ENCODE measurements at regions not wholly inside any gene's neighbourhood (a gene's known extent, or its start where the extent isn't known, plus 50 kb on each side); places are given as distances from the start of the nearest gene placed in this dataset.
"Not testable (repeated sequence)": the region's sequence is repeated elsewhere in the genome, so short reads cannot be mapped to it uniquely, and the experiment has no call there.

GRCh38 chr5:21063146-21063545 lies 1075.1 kb upstream of the CDH18 start:
- Mint-ChIP-seq H3K27ac (no peak overlapping the region), H3K9me3 (peaks cover 5 to 80% (median 56%) of the 10 kb centered on the region in 6 donors), H3K27me3 (ENCODE audit: low read depth in 3 of 3) (peaks cover 0 to 4% (median 3%) of the 10 kb centered on the region in 3 donors), H3K4me1 (no peaks in the 10 kb centered on the region), H3K36me3 (peaks cover 0 to 6% (median 4%) of the 10 kb centered on the region in 3 donors), H3K4me3 (no peak overlapping the region)
- DNase-seq, result no peak

- H3K9me3 Mint-ChIP-seq, result peaks cover 0 to 59% (median 40%) of the 10 kb centered on the region in 6 donors
- H3K4me3 Mint-ChIP-seq, result no peak overlapping the region
- no peak overlapping the region for H3K27ac Mint-ChIP-seq
- H3K36me3 Mint-ChIP-seq, result peaks cover 0 to 6% (median 0%) of the 10 kb centered on the region in 3 donors
- H3K27me3 Mint-ChIP-seq (ENCODE audit: low read depth in 3 of 3), result peaks cover 0 to 2% (median 0%) of the 10 kb centered on the region in 3 donors
- no peaks in the 10 kb centered on the region for H3K4me1 Mint-ChIP-seq
- DNase-seq, result no peak
Observed at GRCh38 chr5:21058289-21058688, 1070.3 kb upstream of the CDH18 start.

- H3K27ac Mint-ChIP-seq, result no peak overlapping the region
- no peak overlapping the region for H3K4me3 Mint-ChIP-seq
- DNase-seq, result no peak
- H3K27me3 Mint-ChIP-seq (ENCODE audit: low read depth in 3 of 3), result no peaks in the 10 kb centered on the region
- H3K36me3 Mint-ChIP-seq, result no peaks in the 10 kb centered on the region
- no peaks in the 10 kb centered on the region for H3K4me1 Mint-ChIP-seq
- H3K9me3 Mint-ChIP-seq, result peaks cover 3 to 38% (median 31%) of the 10 kb centered on the region in 6 donors
Observed at GRCh38 chr5:21051945-21052344, 1063.9 kb upstream of the CDH18 start.

- H3K4me3 Mint-ChIP-seq, result no peak overlapping the region
- no peaks in the 10 kb centered on the region for H3K36me3 Mint-ChIP-seq
- no peak overlapping the region for H3K27ac Mint-ChIP-seq
- no peak for DNase-seq
- no peaks in the 10 kb centered on the region for H3K27me3 Mint-ChIP-seq (ENCODE audit: low read depth in 3 of 3)
- H3K4me1 Mint-ChIP-seq, result no peaks in the 10 kb centered on the region
- peaks cover 4 to 44% (median 36%) of the 10 kb centered on the region in 6 donors for H3K9me3 Mint-ChIP-seq
Observed at GRCh38 chr5:21049901-21050300, 1061.9 kb upstream of the CDH18 start.

- no peaks in the 10 kb centered on the region for H3K4me1 Mint-ChIP-seq
- peaks cover 0 to 4% (median 0%) of the 10 kb centered on the region in 3 donors for H3K27me3 Mint-ChIP-seq (ENCODE audit: low read depth in 3 of 3)
- no peaks in the 10 kb centered on the region for H3K36me3 Mint-ChIP-seq
- no peak overlapping the region for H3K4me3 Mint-ChIP-seq
- H3K9me3 Mint-ChIP-seq, result peaks cover 11 to 53% (median 35%) of the 10 kb centered on the region in 6 donors
- DNase-seq, result no peak
- H3K27ac Mint-ChIP-seq, result no peak overlapping the region
Observed at GRCh38 chr5:21030981-21031380, 1043.0 kb upstream of the CDH18 start.

GRCh38 chr5:21024966-21025365 lies 1037.0 kb upstream of the CDH18 start:
- Mint-ChIP-seq H3K27me3 (ENCODE audit: low read depth in 3 of 3) (peaks cover 0 to 4% (median 0%) of the 10 kb centered on the region in 3 donors), H3K27ac (no peak overlapping the region), H3K4me3 (no peak overlapping the region), H3K4me1 (no peaks in the 10 kb centered on the region), H3K9me3 (peaks cover 13 to 41% (median 34%) of the 10 kb centered on the region in 6 donors), H3K36me3 (no peaks in the 10 kb centered on the region)
- no peak for DNase-seq

GRCh38 chr5:21013237-21013636 lies 1025.2 kb upstream of the CDH18 start:
- H3K4me3 Mint-ChIP-seq, result no peak overlapping the region
- peaks cover 15 to 49% (median 27%) of the 10 kb centered on the region in 6 donors for H3K9me3 Mint-ChIP-seq
- no peaks in the 10 kb centered on the region for H3K27me3 Mint-ChIP-seq (ENCODE audit: low read depth in 3 of 3)
- H3K27ac Mint-ChIP-seq, result no peak overlapping the region
- peaks cover 0 to 4% (median 4%) of the 10 kb centered on the region in 3 donors for H3K36me3 Mint-ChIP-seq
- no peaks in the 10 kb centered on the region for H3K4me1 Mint-ChIP-seq
- no peak for DNase-seq

GRCh38 chr5:21007781-21008180 lies 1019.8 kb upstream of the CDH18 start:
- Mint-ChIP-seq H3K27ac (no peak overlapping the region), H3K27me3 (ENCODE audit: low read depth in 3 of 3) (no peaks in the 10 kb centered on the region), H3K4me3 (no peak overlapping the region), H3K4me1 (no peaks in the 10 kb centered on the region), H3K36me3 (no peaks in the 10 kb centered on the region), H3K9me3 (peaks cover 0 to 36% (median 16%) of the 10 kb centered on the region in 6 donors)
- DNase-seq, result no peak

- H3K36me3 Mint-ChIP-seq; H3K4me3 Mint-ChIP-seq; DNase-seq; H3K27me3 Mint-ChIP-seq (ENCODE audit: low read depth in 3 of 3); H3K4me1 Mint-ChIP-seq; H3K27ac Mint-ChIP-seq: not testable (repeated sequence)
- peaks cover 32 to 88% (median 50%) of the 10 kb centered on the region in 6 donors for H3K9me3 Mint-ChIP-seq
Observed at GRCh38 chr5:20988933-20989332, 1000.9 kb upstream of the CDH18 start.

GRCh38 chr5:20985754-20986153 lies 997.8 kb upstream of the CDH18 start:
- H3K27ac Mint-ChIP-seq, result no peak overlapping the region
- H3K4me1 Mint-ChIP-seq, result no peaks in the 10 kb centered on the region
- H3K4me3 Mint-ChIP-seq, result no peak overlapping the region

GRCh38 chr5:20974426-20974825 lies 986.4 kb upstream of the CDH18 start:
- H3K4me1 Mint-ChIP-seq, result no peaks in the 10 kb centered on the region
- peaks cover 0 to 2% (median 0%) of the 10 kb centered on the region in 3 donors for H3K27me3 Mint-ChIP-seq (ENCODE audit: low read depth in 3 of 3)
- peaks cover 2 to 40% (median 19%) of the 10 kb centered on the region in 6 donors for H3K9me3 Mint-ChIP-seq
- no peaks in the 10 kb centered on the region for H3K36me3 Mint-ChIP-seq
- no peak overlapping the region for H3K4me3 Mint-ChIP-seq
- no peak for DNase-seq
- H3K27ac Mint-ChIP-seq, result no peak overlapping the region

More at GRCh38 chr5:20985754-20986153, 997.8 kb upstream of the CDH18 start:
- Mint-ChIP-seq H3K27me3 (ENCODE audit: low read depth in 3 of 3) (no peaks in the 10 kb centered on the region), H3K36me3 (peaks cover 0 to 4% (median 0%) of the 10 kb centered on the region in 3 donors), H3K9me3 (peaks cover 26 to 77% (median 47%) of the 10 kb centered on the region in 6 donors)
- no peak for DNase-seq

- no peak for DNase-seq
- H3K27ac Mint-ChIP-seq, result no peak overlapping the region
- peaks cover 3 to 49% (median 19%) of the 10 kb centered on the region in 6 donors for H3K9me3 Mint-ChIP-seq
- peaks cover 0 to 2% (median 0%) of the 10 kb centered on the region in 3 donors for H3K27me3 Mint-ChIP-seq (ENCODE audit: low read depth in 3 of 3)
- no peaks in the 10 kb centered on the region for H3K4me1 Mint-ChIP-seq
- H3K4me3 Mint-ChIP-seq, result no peak overlapping the region
- H3K36me3 Mint-ChIP-seq, result no peaks in the 10 kb centered on the region
Observed at GRCh38 chr5:20972419-20972925, 984.5 kb upstream of the CDH18 start.

- H3K9me3 Mint-ChIP-seq, result peaks cover 4 to 68% (median 31%) of the 10 kb centered on the region in 6 donors
- no peaks in the 10 kb centered on the region for H3K27me3 Mint-ChIP-seq (ENCODE audit: low read depth in 3 of 3)
- DNase-seq, result no peak
- no peaks in the 10 kb centered on the region for H3K4me1 Mint-ChIP-seq
- H3K36me3 Mint-ChIP-seq, result peaks cover 0 to 3% (median 0%) of the 10 kb centered on the region in 3 donors
- H3K4me3 Mint-ChIP-seq, result no peak overlapping the region
- no peak overlapping the region for H3K27ac Mint-ChIP-seq
Observed at GRCh38 chr5:20959347-20959746, 971.3 kb upstream of the CDH18 start.

GRCh38 chr5:20958641-20959040 lies 970.6 kb upstream of the CDH18 start:
- H3K27me3 Mint-ChIP-seq (ENCODE audit: low read depth in 3 of 3), result peaks cover 0 to 2% (median 0%) of the 10 kb centered on the region in 3 donors
- H3K4me3 Mint-ChIP-seq, result no peak overlapping the region
- peaks cover 0 to 3% (median 0%) of the 10 kb centered on the region in 3 donors for H3K36me3 Mint-ChIP-seq
- peaks cover 5 to 63% (median 29%) of the 10 kb centered on the region in 6 donors for H3K9me3 Mint-ChIP-seq
- H3K4me1 Mint-ChIP-seq, result no peaks in the 10 kb centered on the region
- no peak for DNase-seq
- no peak overlapping the region for H3K27ac Mint-ChIP-seq

- Mint-ChIP-seq H3K4me3 (no peak overlapping the region), H3K27ac (no peak overlapping the region), H3K36me3 (peaks cover 0 to 3% (median 0%) of the 10 kb centered on the region in 3 donors), H3K9me3 (peaks cover 5 to 47% (median 25%) of the 10 kb centered on the region in 6 donors), H3K27me3 (ENCODE audit: low read depth in 3 of 3) (peaks cover 0 to 3% (median 0%) of the 10 kb centered on the region in 3 donors), H3K4me1 (no peaks in the 10 kb centered on the region)
- no peak for DNase-seq
Observed at GRCh38 chr5:20956134-20956533, 968.1 kb upstream of the CDH18 start.
